ENCODE measurements at regions not wholly inside any gene's neighbourhood (a gene's known extent, or its start where the extent isn't known, plus 50 kb on each side); places are given as distances from the start of the nearest gene placed in this dataset.

GRCh38 chr3:30201715-30202114 lies 404.7 kb upstream of the TGFBR2 start:
- TF ChIP-seq CTCF (IDR thresholded peaks at IDR 0.05) (no peak), POLR2A (IDR thresholded peaks at IDR 0.05) (no peak), EP300 (IDR thresholded peaks at IDR 0.05) (no peak)
